GM19035 (cell line): ENCODE measurements at regions not wholly inside any gene's neighbourhood (a gene's known extent, or its start where the extent isn't known, plus 50 kb on each side); places are given as distances from the start of the nearest gene placed in this dataset.

Experiments
- ATAC-seq: cut with Tn5 transposase; IDR thresholded peaks from one replicate; pipeline ENCODE4 v1.9.1; 2021; ENCODE audit not compliant: unreplicated experiment

GRCh38 chr1:59136541-59137275, 160.2 kb upstream of the FGGY start:
- ATAC-seq: no peak

GRCh38 chr1:59137276-59137615, 159.6 kb upstream of the FGGY start:
- ATAC-seq: no peak

GRCh38 chr1:59137968-59138367, 158.9 kb upstream of the FGGY start:
- ATAC-seq: no peak

- no peak for ATAC-seq
These were observed 158.5 kb upstream of the FGGY start for GRCh38 chr1:59138402-59138801.

- ATAC-seq: no peak
These were observed 157.5 kb upstream of the FGGY start for GRCh38 chr1:59139396-59139795.

GRCh38 chr1:59141267-59141863, 155.5 kb upstream of the FGGY start:
- ATAC-seq: no peak

- no peak for ATAC-seq
These were observed 154.4 kb upstream of the FGGY start for GRCh38 chr1:59142311-59143132.

GRCh38 chr1:59143133-59143487, 153.8 kb upstream of the FGGY start:
- no peak for ATAC-seq

- no peak for ATAC-seq
These were observed 153.1 kb upstream of the FGGY start for GRCh38 chr1:59143811-59144210.

- ATAC-seq: no peak
These were observed 151.9 kb upstream of the FGGY start for GRCh38 chr1:59144959-59145358.

GRCh38 chr1:59146056-59146455, 150.8 kb upstream of the FGGY start:
- ATAC-seq: no peak

GRCh38 chr1:59146651-59147358, 150.1 kb upstream of the FGGY start:
- ATAC-seq: peak; percentile 62

GRCh38 chr1:59149435-59149834, 147.5 kb upstream of the FGGY start:
- no peak for ATAC-seq

- peak; percentile 42 for ATAC-seq
These were observed 146.1 kb upstream of the FGGY start for GRCh38 chr1:59150577-59151386.

- ATAC-seq: no peak
These were observed 145.5 kb upstream of the FGGY start for GRCh38 chr1:59151387-59151761.

- ATAC-seq: no peak
These were observed 145.0 kb upstream of the FGGY start for GRCh38 chr1:59151860-59152259.

- no peak for ATAC-seq
These were observed 144.4 kb upstream of the FGGY start for GRCh38 chr1:59152511-59152910.

GRCh38 chr1:59154401-59154800, 142.5 kb upstream of the FGGY start:
- no peak for ATAC-seq

GRCh38 chr1:59155351-59155750, 141.5 kb upstream of the FGGY start:
- no peak for ATAC-seq

GRCh38 chr1:59156051-59156450, 140.8 kb upstream of the FGGY start:
- no peak for ATAC-seq
